HG03520 (cell line): ENCODE measurements at regions not wholly inside any gene's neighbourhood (a gene's known extent, or its start where the extent isn't known, plus 50 kb on each side); places are given as distances from the start of the nearest gene placed in this dataset.
"Not testable (repeated sequence)": the region's sequence is repeated elsewhere in the genome, so short reads cannot be mapped to it uniquely, and the experiment has no call there.

Experiments
- ATAC-seq: cut with Tn5 transposase; IDR thresholded peaks from one replicate; pipeline ENCODE4 v1.9.1; 2021; ENCODE audit warnings: mild to moderate bottlenecking, moderate library complexity; ENCODE audit not compliant: unreplicated experiment

DNA sequence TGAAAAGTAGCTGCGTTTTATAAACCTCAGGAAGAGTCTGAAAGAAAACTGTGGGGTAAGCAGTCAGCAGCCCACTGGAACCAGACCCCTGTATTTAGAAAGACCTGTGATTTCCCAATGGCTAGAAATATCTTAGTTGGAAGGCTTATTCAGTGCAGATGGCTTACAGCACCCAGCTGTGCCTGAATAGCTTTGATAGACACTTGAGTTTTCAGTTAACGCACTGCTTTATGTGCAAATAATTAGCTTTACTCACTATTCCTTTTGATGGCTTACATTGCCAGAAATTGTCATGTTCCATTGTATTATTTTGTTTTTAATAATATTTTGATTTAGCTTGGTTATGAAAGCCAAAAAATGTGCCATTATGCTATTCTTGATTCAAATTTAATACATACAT, 465.3 kb upstream of the SYNCRIP start:
- no peak for ATAC-seq

DNA sequence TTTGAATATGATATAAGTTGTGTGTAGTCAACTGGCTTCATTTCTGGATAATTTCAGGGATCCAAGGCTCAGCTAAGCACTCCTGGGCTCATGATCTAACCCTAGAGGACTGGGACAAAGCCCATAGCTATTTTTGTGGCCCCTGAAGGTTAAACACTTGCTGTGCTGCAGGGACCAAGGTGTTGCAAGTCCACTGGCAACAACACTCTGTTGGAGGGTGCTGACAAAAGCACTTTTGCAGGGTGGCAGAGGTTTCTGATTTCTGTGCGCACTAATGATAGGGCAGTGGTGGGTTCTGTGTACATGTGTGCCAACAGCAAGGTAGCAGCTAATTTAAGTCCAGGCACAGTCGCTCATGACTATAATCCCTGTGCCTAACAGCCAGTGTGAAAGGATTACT, 445.3 kb upstream of the SYNCRIP start:
- ATAC-seq = no peak

DNA sequence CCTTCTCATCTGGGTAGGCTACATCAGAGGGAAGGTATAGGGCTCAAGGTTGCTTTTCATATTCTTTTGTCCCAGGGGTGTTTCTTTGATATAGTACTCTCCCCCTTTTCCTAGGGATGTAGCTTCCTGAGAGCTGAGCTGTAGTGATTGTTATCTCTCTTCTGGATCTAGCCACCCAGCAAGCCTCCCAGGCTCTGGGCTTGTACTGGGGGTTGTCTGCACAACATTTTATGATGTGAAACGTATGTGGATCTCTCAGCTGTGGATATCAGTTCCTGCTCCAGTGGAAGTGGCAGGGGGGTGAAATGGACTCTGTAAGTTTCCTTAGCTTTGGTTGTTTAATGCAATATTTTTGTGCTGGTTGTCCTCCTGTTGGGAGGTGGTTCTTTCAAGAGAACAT, 437.3 kb upstream of the SYNCRIP start:
- ATAC-seq = no peak

DNA sequence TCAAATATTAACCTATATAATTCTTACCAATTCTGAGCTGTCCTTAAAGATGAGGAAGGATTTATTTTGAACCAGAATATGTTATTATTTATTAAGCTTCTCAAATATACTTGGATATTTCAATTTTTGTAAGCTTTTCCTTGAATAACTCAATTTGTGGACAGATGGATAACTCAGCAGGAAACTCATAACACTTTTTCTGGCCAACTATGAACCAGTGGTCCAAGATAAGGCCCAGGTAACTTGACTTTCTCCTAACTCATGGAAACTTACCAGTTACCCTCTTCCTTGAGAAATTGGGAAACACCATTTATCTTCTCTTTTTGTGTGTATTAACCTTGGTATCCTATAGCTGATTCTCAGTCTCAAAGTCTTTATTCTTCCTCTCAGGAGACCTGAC, 427.5 kb upstream of the SYNCRIP start:
- no peak for ATAC-seq

DNA sequence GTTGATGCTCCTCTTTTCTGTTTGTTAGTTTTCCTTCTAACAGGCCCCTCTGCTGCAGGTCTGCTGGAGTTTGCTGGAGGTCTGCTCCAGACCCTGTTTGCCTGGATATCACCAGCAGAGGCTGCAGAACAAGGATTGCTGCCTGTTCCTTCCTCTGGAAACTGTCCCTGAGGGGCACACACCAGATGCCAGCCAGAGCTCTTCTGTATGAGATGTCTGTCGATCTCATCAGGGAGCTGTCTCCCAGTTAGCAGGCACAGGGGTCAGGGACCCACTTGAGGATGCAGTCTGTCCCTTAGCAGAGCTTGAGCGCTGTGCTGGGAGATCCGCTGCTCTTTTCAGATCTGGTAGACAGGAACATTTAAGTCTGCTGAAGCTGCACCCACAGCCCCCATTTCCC, 422.3 kb upstream of the SYNCRIP start:
- not testable (repeated sequence) for ATAC-seq

DNA sequence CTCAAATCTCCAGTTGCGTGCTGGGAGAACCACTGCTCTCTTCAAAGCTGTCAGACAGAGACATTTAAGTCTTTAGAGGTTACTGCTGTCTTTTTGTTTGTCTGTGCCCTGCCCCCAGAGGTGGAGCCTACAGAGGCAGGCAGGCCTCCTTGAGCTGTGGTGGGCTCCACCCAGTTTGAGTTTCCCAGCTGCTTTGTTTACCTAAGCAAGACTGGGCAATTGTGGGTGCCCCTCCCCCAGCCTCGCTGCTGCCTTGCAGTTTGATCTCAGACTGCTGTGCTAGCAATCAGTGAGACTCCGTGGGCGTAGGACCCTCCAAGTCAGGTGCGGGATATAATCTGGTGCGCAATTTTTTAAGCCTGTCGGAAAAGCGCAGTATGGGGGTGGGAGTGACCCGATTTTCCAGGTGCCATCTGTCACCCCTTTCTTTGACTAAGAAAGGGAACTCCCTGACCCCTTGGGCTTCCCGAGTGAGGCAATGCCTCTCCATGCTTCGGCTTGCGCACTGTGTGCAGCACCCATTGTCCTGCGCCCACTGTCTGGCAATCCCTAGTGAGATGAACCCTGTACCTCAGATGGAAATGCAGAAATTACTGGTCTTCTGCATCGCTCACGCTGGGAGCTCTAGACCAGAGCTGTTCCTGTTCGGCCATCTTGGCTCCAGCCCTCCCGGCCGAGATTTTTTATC, 414.8 kb upstream of the SYNCRIP start:
- not testable (repeated sequence) for ATAC-seq

DNA sequence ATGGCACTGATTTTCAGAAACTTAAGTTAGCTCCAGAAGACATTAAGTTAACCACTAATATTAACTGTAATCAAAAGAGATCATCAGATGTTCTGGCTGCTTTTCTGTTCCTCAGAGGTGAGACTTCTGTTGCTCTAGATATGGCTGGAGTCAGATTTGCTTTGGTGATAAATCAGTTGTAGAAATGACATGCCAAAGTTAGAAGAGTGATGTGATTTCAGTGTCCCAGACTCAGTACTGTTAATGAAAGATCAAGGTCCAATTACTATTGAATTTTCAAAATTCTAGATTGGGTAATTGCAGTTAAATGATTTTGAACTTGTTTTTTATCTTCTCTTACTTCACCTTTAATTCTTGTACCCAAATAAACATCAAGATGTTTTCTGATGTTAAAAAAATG, 402.4 kb upstream of the SYNCRIP start:
- ATAC-seq = no peak

DNA sequence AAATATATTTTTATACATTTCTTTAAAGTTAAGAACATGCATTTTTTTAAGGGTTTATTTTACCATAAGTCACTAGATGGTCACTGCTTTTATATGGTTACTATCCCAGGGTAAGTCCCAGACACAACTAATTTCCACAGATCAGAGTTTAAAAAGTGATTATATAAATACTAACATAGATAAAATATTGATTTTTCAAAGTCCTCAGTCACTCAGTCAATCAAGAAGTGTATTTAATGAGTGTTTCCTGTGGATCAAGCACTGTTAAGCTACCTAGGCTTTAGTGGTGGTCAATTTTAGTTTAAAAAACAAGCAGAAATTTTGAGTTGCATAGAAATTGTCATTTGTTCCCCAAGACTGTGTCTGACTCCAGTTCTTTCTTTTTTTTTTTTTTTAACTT, 399.5 kb upstream of the SYNCRIP start:
- no peak for ATAC-seq

DNA sequence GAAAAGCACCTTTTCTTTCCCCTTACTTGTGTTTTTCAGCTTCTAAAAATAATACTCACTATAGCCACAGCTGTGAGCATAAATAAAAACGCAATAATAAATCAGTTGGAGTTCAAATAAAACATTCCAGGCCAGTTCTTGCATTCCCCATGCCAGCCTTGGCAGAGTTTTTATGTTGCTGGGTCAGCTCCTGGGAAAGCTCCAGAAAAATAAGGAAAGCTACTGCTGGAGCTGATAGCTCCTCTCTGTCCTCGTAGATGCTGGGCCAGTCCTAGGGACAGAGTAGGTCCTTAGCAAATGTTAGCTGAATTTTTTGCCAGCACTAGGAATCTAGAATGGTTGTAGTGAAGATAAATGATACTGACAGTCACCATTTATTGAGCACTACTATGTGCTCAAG, 389.0 kb upstream of the SYNCRIP start:
- ATAC-seq = no peak

DNA sequence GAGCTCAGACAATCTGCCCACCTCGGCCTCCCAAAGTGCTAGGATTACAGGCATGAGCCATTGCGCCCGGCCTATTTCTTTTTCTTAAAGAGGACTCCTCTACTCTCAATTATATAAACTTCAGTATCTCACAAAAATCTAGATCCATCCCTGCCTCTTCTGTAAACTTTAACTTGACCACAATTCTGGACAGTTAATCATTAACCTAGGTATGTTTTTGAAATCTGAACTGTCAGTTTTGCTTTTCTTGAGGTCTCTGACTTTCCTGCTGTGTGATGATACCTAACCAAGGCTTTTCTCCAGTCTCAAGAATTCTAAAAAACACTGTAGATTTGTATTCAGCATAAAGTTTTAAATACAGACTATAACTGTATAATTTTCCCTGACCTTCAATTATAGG, 388.2 kb upstream of the SYNCRIP start:
- ATAC-seq = no peak

DNA sequence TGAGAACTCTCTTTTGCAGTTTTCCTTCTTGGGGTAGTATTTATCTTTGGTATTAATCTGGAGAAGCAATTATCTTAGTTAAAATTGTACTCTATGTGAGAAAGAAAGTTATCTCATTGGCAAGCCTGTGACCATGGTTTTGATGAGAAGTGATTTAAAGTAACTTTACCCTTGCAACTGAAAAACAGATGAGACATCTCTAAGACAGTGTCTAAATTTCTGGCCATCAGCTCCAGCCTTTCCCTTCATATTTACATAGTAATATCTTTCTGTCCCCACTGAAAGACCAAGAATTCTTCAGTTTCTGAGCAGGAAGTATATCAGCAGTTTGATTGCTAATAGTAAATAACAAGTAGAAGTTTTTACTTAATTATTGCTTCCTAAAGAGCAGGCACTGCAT, 386.1 kb upstream of the SYNCRIP start:
- ATAC-seq = no peak

DNA sequence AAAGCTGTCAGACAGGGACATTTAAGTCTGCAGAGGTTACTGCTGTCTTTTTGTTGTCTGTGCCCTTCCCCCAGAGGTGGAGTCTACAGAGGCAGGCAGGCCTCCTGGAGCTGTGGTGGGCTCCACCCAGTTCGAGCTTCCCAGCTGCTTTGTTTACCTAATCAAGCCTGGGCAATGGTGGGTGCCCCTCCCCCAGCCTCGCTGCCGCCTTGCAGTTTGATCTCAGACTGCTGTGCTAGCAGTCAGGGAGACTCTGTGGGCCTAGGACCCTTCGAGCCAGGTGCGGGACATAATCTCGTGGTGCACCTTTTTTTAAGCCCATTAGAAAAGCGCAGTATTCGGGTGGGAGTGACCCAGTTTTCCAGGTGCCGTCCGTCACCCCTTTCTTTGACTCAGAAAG, 384.2 kb upstream of the SYNCRIP start:
- ATAC-seq = not testable (repeated sequence)

DNA sequence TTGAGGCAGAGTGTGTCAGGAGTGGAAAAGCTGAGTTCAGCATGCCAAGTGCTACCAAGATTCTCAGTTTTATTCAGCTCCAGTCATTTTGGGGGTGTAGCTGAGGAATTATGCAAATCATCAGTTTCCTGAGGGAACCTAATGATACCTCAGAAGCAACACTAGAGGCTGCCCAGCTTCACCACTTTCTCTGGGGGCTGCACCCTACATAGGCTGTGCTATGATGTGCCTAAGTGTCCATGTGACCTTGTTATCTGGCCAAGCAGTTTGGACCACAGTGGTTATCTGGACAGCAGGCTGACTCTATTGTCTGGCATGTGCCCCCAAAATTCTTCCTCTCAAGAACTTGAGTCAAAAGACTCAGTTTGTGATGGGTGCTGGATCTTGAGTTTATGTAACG, 374.6 kb upstream of the SYNCRIP start:
- peak; percentile 75 for ATAC-seq

DNA sequence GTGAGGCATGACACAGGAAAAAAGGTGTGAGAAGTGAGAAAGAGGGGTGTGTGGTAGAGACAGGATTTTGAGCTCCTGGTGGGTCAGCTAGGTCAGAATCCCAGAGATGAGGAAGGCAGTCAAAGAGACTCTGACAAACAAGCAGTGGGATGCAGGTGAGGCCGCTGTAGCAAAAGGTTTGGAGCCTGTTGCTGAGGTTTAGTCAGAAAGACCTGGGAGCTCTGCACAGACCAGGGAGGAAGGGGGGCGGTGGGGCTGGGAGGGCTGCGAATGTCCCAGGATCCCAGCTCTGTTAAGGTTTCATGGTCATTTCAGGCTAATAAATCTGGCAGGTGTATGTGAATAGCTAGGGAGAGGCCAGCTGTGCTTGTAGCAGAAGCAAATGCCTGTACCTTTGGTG, 373.9 kb upstream of the SYNCRIP start:
- no peak for ATAC-seq

DNA sequence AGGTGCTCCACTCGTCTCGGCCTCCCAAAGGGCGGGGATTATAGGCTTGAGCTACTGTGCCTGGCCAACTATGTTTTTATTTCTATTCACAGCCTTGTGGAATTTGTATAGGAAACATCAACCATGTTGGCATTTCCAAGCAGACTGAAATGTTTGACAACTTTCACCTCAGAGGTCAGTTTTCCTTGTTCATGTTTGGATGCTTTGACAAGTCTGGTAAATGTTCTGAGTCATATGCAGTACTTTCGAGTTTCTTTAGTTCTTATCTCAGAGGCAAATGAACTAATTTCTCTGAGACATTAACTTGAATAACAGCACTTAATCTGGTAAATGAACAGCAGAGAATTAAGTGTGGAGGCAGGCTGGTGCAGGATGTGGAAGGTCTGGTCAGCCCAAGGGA, 373.4 kb upstream of the SYNCRIP start:
- no peak for ATAC-seq

DNA sequence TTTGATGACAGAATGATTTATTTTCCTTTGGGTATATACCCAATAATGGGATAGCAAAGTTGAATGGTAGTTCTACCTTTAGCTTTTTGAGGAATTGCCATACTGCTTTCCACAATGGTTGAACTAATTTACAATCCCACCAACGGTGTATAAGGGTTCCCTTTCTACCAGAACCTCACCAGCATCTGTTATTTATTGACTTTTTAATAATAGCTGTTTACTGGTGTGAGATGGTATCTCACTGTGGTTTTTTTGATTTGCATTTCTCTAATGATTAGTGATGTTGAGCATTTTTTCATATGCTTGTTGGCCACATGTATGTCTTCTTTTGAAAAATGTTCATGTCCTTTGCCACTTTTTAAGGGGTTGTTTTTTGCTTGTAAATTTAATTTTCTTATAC, 370.3 kb upstream of the SYNCRIP start:
- ATAC-seq = peak; percentile 45

DNA sequence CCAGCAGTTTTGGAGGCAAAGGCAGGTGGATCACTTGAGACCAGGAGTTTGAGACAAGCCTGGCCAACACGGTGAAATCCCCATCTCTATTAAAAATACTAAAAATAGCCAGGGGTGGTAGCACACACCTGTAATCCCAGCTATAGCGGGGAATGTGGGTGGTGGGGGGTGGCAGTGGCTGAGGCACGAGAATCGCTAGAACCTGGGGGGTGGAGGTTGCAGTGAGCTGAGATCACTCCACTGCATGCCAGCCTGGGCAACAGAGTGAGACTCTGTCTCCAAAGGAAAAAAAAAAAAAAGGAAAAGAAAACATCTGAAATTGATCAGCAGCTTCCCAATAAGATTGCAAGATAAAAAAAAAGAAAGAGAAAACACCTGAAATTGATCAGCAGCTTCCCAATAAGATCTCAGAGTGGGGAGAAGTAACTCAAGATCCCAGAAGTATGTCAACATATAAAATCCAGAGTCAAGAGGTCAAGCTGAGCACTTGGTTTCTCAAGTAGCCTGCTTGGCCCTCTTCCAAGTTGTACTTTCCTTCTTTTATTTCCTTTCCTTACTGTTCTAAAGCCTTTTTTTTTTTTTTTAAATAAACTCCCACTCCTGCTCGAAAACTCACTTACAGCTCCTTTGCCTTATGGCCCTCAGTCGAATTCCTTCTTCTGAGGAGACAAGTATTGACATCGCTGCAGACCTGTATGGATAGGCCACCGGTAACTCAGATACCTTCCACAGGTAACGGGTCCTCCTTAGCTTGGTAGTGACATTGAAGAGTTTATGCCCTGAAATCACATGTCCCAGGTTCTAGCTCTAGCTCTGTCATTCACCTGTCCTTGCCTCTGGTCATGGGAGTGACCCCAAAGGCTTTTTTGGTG, 368.5 kb upstream of the SYNCRIP start:
- ATAC-seq = no peak

DNA sequence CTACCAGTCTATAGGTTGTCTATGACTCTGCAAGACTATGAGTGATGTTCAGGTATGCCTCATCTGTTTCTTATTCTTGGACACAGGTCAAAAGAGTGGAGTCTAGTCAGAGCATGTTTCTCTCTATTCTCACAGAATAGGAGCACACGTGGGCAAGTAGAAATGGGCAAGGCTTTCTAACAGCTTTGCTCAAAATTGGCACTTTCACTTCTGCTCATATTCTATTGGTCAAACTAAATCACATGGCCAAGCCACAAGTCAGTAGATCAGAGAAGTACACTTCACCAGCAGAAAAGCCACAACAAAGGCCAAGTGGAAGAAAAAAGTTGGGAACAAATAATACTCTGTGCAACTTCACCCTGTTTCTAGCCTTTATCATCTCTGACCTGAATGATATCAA, 354.5 kb upstream of the SYNCRIP start:
- peak; percentile 85 for ATAC-seq

DNA sequence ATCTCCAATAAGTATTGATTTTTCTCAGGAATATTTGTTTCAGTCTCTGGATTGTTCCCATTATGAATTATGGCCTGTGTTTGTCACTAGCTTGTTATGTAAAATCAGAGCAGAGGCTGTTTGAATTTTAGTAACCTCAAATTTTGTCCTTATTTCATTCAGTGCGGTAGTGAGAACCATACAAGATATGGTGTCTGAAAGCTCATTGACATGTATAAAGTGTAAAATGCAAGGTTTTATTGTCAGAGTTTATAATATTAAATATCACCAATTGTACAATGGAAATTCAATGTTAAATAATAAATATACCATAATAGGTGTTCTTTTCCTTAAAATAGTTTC, 353.3 kb upstream of the SYNCRIP start:
- ATAC-seq = no peak

DNA sequence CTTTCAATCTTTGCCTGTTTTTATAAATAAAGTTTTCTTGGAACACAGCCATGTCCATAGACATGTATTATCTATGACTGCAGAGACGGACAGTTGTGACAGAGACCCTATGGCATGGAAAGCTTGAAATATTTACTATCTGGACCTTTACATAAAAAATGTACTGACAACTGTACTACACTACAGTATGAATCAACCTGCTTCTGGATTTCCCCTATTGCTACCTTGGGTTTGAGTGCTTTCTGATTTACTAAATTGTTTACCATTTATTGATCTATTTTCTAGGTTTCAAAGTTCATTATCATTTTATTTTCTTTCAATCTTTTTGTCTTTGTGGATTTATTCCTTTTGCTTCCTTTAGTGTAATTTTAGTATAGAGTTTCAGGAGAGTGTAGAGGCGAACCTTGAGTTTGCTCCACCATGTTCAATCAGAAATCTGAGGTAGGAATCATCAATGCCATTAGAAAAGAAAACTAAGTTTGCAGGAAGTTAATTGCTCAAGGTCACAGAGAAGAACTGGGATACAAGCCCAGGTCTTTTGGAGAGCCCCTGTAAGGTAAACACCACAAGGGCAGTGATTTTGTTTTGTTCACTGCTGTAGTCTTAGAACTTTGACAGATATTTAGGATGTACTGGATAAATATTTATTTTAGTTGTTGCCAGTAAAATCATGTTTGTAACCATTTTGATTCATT, 352.8 kb upstream of the SYNCRIP start:
- no peak for ATAC-seq

DNA sequence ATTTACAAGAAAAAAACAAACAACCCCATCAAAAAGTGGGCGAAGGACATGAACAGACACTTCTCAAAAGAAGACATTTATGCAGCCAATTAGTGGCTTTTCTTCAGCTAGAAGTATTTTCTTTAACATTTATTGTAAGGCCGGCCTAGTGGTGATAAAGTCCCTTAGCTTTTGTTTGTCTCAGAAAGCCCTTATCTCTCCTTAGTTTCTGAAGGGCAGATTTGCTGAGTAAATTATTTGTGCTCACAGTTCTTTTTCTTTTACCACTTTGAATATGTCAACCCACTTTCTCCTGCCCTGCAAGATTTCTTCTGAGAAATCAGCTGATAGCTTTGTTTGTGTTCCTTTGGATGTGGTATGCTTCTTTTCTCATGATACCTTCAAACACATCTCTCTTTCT, 344.0 kb upstream of the SYNCRIP start:
- no peak for ATAC-seq

DNA sequence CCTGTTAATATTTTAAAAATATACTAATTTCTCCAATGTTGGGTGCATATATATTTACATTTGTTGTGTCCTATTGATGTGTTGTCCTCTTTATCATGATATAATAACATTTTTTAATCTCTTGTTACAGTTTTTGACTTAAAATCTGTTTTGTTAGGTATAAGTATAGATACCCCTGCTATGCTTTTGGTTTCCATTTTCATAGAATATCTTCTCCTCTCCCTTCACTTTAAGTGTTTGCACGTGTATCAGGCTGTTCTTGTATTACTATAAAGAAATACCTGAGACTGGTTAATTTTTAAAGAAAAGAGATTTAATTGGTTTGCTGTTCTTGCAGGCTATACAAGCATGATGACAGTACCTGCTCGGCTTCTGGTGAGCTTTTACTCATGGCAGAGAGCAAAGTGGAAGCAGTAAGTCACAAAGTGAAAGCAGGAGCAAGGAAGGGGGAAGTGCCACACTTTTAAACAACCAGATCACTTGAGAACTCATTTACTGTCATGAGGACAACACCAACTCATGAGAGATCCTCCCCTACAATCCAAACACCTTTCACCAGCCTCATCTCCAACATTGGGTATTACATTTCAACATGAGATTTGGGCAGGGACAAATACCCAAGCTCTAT, 340.5 kb upstream of the SYNCRIP start:
- peak; percentile 92 for ATAC-seq
